Thoracic aorta (tissue), 2 donors: ENCODE measurements at regions not wholly inside any gene's neighbourhood (a gene's known extent, or its start where the extent isn't known, plus 50 kb on each side); places are given as distances from the start of the nearest gene placed in this dataset.

ENCODE experiments used
- ATAC-seq: fragments of 150-250 bp; one replicate; pipeline ENCODE4 v1.8.0; 2017; ENCODE audit warnings: low read depth; ENCODE audit not compliant: insufficient number of reproducible peaks, low FRiP score
- DNase-seq: peaks from one replicate; pipeline ENCODE4 v3.0.0-alpha.2; 2020; ENCODE audit warnings: low spot score
- H3K27ac ChIP-seq, 2 donors: fragments of 200-600 bp; sonication (generic); 1 replicate in 1 of 2; 2 replicates in 1 of 2; pipeline ENCODE4 v1.5.1; 2016; ENCODE audit warnings: mild to moderate bottlenecking in 2 of 2, moderate library complexity in 2 of 2
- H3K27me3 ChIP-seq: fragments of 200-600 bp; sonication (generic); replicated peaks from 2 replicates; pipeline ENCODE4 v1.6.0; 2016; ENCODE audit warnings: mild to moderate bottlenecking; ENCODE audit not compliant: insufficient read depth
- H3K36me3 ChIP-seq: fragments of 200-600 bp; sonication (generic); one replicate; pipeline ENCODE4 v1.5.1; 2016
- H3K4me1 ChIP-seq, 2 donors: fragments of 200-600 bp; sonication (generic); 1 replicate in 1 of 2; 2 replicates in 1 of 2; pipeline versions ENCODE4 v1.5.1 to v1.6.0; 2016; ENCODE audit warnings: low read depth in 2 of 2, mild to moderate bottlenecking in 1 of 2; ENCODE audit not compliant: control insufficient read depth in 1 of 2
- H3K4me3 ChIP-seq: fragments of 200-600 bp; sonication (generic); 2 replicates; pipeline ENCODE4 v1.5.1; 2016; ENCODE audit warnings: mild to moderate bottlenecking
- H3K9me3 ChIP-seq: fragments of 200-600 bp; sonication (generic); 2 replicates; pipeline ENCODE4 v1.5.1; 2016
- TF ChIP-seq, protein P1 (sequence below): fragments of 200-600 bp; sonication (generic); IDR thresholded peaks from one replicate; pipeline ENCODE4 v1.5.1; 2019; ENCODE audit warnings: antibody characterized with exemption

- ATAC-seq, result no peak
- TF ChIP-seq, protein P1, sequence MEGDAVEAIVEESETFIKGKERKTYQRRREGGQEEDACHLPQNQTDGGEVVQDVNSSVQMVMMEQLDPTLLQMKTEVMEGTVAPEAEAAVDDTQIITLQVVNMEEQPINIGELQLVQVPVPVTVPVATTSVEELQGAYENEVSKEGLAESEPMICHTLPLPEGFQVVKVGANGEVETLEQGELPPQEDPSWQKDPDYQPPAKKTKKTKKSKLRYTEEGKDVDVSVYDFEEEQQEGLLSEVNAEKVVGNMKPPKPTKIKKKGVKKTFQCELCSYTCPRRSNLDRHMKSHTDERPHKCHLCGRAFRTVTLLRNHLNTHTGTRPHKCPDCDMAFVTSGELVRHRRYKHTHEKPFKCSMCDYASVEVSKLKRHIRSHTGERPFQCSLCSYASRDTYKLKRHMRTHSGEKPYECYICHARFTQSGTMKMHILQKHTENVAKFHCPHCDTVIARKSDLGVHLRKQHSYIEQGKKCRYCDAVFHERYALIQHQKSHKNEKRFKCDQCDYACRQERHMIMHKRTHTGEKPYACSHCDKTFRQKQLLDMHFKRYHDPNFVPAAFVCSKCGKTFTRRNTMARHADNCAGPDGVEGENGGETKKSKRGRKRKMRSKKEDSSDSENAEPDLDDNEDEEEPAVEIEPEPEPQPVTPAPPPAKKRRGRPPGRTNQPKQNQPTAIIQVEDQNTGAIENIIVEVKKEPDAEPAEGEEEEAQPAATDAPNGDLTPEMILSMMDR, result no peak
- no peaks in the 10 kb centered on the region for H3K27me3 ChIP-seq
- no peaks in the 10 kb centered on the region for H3K36me3 ChIP-seq
- H3K27ac ChIP-seq, result no peak overlapping the region
- H3K9me3 ChIP-seq, result no peaks in the 10 kb centered on the region
- DNase-seq, result no peak
- peaks cover 0 to 27% of the 10 kb centered on the region in 2 donors for H3K4me1 ChIP-seq
- no peak overlapping the region for H3K4me3 ChIP-seq
Observed at GRCh38 chr11:47913529-47914244, 65.5 kb upstream of the NUP160 start.

DNA sequence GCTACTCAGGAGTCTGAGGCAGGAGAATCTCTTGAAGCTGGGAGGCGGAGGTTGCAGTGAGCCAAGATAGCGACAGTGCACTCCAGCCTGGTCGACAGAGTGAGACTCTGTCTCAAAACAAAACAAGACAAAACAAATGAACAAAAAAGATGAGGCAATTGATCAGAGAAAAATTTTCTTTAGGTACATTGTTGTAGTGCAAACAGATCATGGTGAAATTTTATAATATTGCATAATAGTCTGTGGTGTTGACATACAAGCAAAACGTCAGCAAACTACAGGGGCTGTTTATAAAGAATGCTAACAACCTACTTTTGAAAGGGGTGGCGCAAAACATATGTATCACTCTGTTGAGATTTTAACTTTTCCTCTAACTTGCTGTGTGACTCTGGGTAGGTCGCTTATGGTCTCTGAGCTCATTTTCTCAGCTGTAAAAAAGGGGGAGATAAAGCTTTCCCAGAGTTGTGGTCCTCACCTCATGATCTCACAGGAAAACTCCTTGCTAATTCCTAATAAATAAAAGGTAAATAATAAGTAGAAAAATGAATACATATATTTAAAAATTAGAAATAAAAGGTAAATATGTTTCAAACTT, 64.8 kb upstream of the NUP160 start:
- DNase-seq (no peak), ATAC-seq (no peak)
- H3K4me3 ChIP-seq, result no peak overlapping the region
- TF ChIP-seq, protein P1, result no peak
- no peaks in the 10 kb centered on the region for H3K9me3 ChIP-seq
- H3K27me3 ChIP-seq, result no peaks in the 10 kb centered on the region
- no peaks in the 10 kb centered on the region for H3K36me3 ChIP-seq
- H3K27ac ChIP-seq, result no peak overlapping the region
- H3K4me1 ChIP-seq, result peaks cover 0 to 19% of the 10 kb centered on the region in 2 donors

DNA sequence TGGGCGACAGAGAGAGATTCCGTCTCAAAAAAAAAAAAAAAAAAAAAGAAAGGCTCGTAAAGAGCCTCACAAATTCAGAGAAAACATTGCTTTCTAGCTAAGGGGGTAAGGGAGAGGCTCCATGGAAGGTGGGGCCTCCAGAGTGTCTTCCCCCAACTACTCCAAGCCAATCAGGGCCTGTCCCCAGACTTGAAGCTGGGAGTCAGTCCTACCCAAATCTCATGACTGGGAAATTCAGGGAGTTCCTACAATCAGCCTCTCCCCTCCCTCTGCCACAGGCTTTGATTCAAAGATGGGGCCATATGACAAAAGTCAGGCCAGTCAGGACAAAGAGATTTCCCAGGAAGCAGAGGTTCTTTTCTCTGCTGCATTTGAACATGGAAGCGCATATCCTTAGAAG, 63.0 kb upstream of the NUP160 start:
- H3K27me3 ChIP-seq, result no peaks in the 10 kb centered on the region
- no peaks in the 10 kb centered on the region for H3K9me3 ChIP-seq
- TF ChIP-seq, protein P1, result no peak
- no peak overlapping the region for H3K4me3 ChIP-seq
- H3K27ac ChIP-seq, result no peak overlapping the region
- ATAC-seq (no peak), DNase-seq (no peak)
- peaks cover 0 to 1% of the 10 kb centered on the region in 2 donors for H3K4me1 ChIP-seq
- no peaks in the 10 kb centered on the region for H3K36me3 ChIP-seq

DNA sequence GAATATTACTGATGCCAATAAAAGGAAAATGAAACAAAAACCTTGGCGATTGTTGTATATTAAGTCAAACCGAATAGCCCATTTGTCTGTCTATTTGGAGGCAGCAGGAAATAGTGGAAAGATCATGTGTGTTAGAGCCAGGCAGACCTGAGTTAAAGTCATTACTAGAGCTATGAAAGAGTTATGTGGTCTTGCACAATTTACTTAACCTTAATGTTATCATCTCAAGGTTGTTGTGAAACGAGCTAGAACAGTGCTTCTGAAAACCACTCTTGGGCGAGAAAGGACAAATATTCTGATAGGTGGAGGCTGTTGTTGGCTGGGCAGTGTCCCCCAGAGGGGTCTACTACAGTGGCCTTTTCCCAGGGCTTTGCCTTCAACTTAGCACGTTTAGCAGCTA, 60.0 kb upstream of the NUP160 start:
- TF ChIP-seq, protein P1, result no peak
- DNase-seq (no peak), ATAC-seq (no peak)
- no peaks in the 10 kb centered on the region for H3K36me3 ChIP-seq
- no peak overlapping the region for H3K4me3 ChIP-seq
- H3K9me3 ChIP-seq, result no peaks in the 10 kb centered on the region
- no peaks in the 10 kb centered on the region for H3K4me1 ChIP-seq
- H3K27me3 ChIP-seq, result no peaks in the 10 kb centered on the region
- no peak overlapping the region for H3K27ac ChIP-seq

DNA sequence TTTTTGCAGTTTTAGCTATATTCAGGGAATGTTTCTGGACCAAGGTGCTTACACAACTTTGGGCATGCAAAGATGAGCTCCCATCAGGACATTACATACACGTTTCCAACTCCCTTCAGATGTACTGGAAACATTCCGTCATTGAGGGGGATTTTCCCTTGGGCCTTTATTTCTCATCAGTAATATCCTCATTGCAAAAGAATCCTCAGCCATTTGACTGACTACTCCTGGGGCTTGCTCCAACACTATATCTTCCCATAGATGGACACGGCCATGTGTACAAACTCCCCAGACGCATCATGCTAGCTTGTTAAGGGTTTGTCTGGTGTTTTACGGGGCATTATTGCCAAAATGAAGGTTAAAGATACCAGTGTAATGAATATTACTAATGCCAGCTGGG, 59.3 kb upstream of the NUP160 start:
- DNase-seq (no peak), ATAC-seq (no peak)
- Histone ChIP-seq H3K4me3 (no peak overlapping the region), H3K27ac (no peak overlapping the region), H3K36me3 (no peaks in the 10 kb centered on the region), H3K9me3 (no peaks in the 10 kb centered on the region), H3K4me1 (no peaks in the 10 kb centered on the region), H3K27me3 (no peaks in the 10 kb centered on the region)
- TF ChIP-seq, protein P1, result no peak
